ENCODE measurements at regions not wholly inside any gene's neighbourhood (a gene's known extent, or its start where the extent isn't known, plus 50 kb on each side); places are given as distances from the start of the nearest gene placed in this dataset.

DNA sequence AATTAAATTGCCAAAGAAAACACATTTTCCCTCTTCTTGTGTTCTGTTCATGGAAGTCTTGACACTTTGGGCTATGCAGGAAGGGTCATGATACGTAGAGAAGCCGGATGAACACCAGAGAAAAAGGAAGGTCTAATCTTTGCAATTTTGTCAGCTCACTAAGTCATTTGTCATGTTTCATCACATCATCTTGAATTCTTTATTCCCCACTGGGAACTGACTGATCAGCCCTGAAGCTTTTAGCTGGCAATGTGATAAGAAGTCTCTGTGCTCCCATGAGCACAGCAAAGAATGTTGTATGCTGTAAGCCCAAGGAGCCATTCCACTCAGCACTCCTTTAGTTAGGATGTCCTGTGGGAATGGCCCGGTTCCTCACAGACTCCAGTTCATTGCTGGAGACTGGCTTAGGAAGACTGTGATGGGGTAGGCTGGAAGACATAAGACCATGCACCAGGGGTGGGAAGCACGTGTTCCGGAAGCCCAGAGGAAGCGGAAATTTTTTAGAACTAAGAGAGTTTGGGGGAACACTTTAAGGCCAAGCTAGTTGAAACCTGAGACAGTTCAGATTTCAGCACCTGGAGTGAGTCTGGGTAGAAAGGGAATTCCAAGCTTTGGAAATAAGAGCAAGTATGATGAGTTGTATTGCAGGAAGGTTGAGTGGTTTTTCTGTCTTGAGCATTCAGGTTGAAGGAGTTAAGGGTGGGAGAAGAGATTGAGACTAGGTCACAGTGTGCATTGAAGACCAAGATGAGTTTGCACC, 306.7 kb upstream of the MTNR1B start:
- TF ChIP-seq TAF1 (IDR thresholded peaks at IDR 0.05; ENCODE audit: borderline replicate concordance, low read depth, low read length), result no peak
- no peak for TF ChIP-seq POLR2A (IDR thresholded peaks at IDR 0.05; ENCODE audit: low read depth, low read length)
